Large intestine (tissue), 3 donors: ENCODE measurements at regions not wholly inside any gene's neighbourhood (a gene's known extent, or its start where the extent isn't known, plus 50 kb on each side); places are given as distances from the start of the nearest gene placed in this dataset.

Source experiments
- DNase-seq, 2 donors: peaks; one replicate each; pipeline versions ENCODE4 v3.0.0 to v3.0.0-alpha.2; 2013
- H3K27ac ChIP-seq: one replicate; pipeline ENCODE4 v1.5.1; 2013; ENCODE audit warnings: low read length
- H3K27me3 ChIP-seq: 2 replicates; pipeline ENCODE4 v1.6.1; 2013; ENCODE audit warnings: low read length; ENCODE audit not compliant: control insufficient read depth, insufficient read depth
- H3K36me3 ChIP-seq: 2 replicates; pipeline ENCODE4 v1.6.1; 2013; ENCODE audit warnings: low read length; ENCODE audit not compliant: control insufficient read depth, insufficient read depth
- H3K4me1 ChIP-seq: one replicate; pipeline ENCODE4 v1.6.1; 2013; ENCODE audit warnings: low read length; ENCODE audit not compliant: control insufficient read depth, insufficient read depth
- H3K4me3 ChIP-seq: one replicate; pipeline ENCODE4 v1.5.1; 2013; ENCODE audit warnings: low read length
- H3K9me3 ChIP-seq: one replicate; pipeline ENCODE4 v1.6.1; 2013; ENCODE audit warnings: mild to moderate bottlenecking, low read depth, low read length, moderate library complexity; ENCODE audit not compliant: control insufficient read depth
- WGBS: methylation state at CpG from one replicate; pipeline ENCODE4 v1.1.5; 2013; ENCODE audit warnings: low lambda C conversion rate; ENCODE audit not compliant: insufficient coverage; 5-methylcytosine and 5-hydroxymethylcytosine counted together

- Histone ChIP-seq H3K4me1 (no peaks in the 10 kb centered on the region), H3K4me3 (no peak overlapping the region), H3K27ac (no peak overlapping the region), H3K27me3 (peaks cover 13% of the 10 kb centered on the region), H3K36me3 (no peaks in the 10 kb centered on the region), H3K9me3 (no peaks in the 10 kb centered on the region)
- DNase-seq: no peak
- WGBS: no CpG with 5 or more reads among the region's 10 CpGs
These were observed 58.4 kb upstream of the NUP50 start for GRCh38 chr22:45105281-45105702.

- no peaks in the 10 kb centered on the region for H3K36me3 ChIP-seq
These were observed 56.1 kb upstream of the NUP50 start for GRCh38 chr22:45107671-45108070.

GRCh38 chr22:45112136-45112879 is 51.4 kb upstream of the NUP50 start:
- H3K27me3 ChIP-seq: peaks cover 6% of the 10 kb centered on the region
- no peaks in the 10 kb centered on the region for H3K36me3 ChIP-seq
- H3K9me3 ChIP-seq: no peaks in the 10 kb centered on the region
- WGBS: 100% methylated on average over 1 of the region's 5 CpGs
- DNase-seq: no peak
- no peak overlapping the region for H3K27ac ChIP-seq
- H3K4me3 ChIP-seq: no peak overlapping the region
- H3K4me1 ChIP-seq: no peaks in the 10 kb centered on the region

More at GRCh38 chr22:45107671-45108070, 56.1 kb upstream of the NUP50 start:
- H3K27me3 ChIP-seq: peaks cover 15% of the 10 kb centered on the region
- DNase-seq: no peak
- 57% methylated on average over 1 of the region's 6 CpGs for WGBS
- H3K9me3 ChIP-seq: no peaks in the 10 kb centered on the region
- no peaks in the 10 kb centered on the region for H3K4me1 ChIP-seq
- H3K4me3 ChIP-seq: no peak overlapping the region
- no peak overlapping the region for H3K27ac ChIP-seq
